GM12878 (cell line): ENCODE measurements at regions not wholly inside any gene's neighbourhood (a gene's known extent, or its start where the extent isn't known, plus 50 kb on each side); places are given as distances from the start of the nearest gene placed in this dataset.

Experiments
- ATAC-seq: fragments of 200-7000 bp; cut with Tn5 transposase; 3 replicates; pipeline ENCODE4 v1.9.1; 2020; ENCODE audit warnings: mild to moderate bottlenecking, moderate library complexity
- BruUV-seq: library from RNA; stranded (reverse); fragments of 400-500 nt; replicated peaks from 2 replicates; lab custom pipeline; 2021; lab: Mats Ljungman, UMichigan
- CTCF ChIA-PET: fragments of 300-600 bp; sonication (Branson Sonifier 250); formaldehyde crosslinking; extraction: SDS; loops from one replicate; lab custom pipeline; 2021; ENCODE audit warnings: inconsistent platforms; lab: Yijun Ruan, JAX
- POLR2A ChIA-PET: fragments of 350-600 bp; formaldehyde crosslinking; extraction: SDS; loops from one replicate; lab custom pipeline; 2021; ENCODE audit warnings: inconsistent platforms; lab: Charles Lee
- RAD21 ChIA-PET: fragments of 300-600 bp; sonication (Branson Sonifier 250); formaldehyde crosslinking; loops from one replicate; lab custom pipeline; 2023; ENCODE audit warnings: antibody characterized with exemption; ENCODE audit not compliant: unreplicated experiment; lab: Charles Lee
- SMC1A ChIA-PET: fragments of 300-600 bp; sonication (Branson Sonifier 250); formaldehyde crosslinking; loops from one replicate; lab custom pipeline; 2023; ENCODE audit not compliant: unreplicated experiment, uncharacterized antibody; lab: Charles Lee
- DNase-seq: peaks from one replicate; pipeline ENCODE4 v3.0.0-alpha.2; 2011; ENCODE audit warnings: low read depth, low spot score
- FAIRE-seq: peaks from 3 replicates; lab custom pipeline; 2011; peaks lifted over from hg19 to GRCh38; lab: Jason Lieb, UNC
- H2AFZ ChIP-seq: 2 replicates; pipeline ENCODE4 v1.6.0; 2011; ENCODE audit warnings: low read depth, low read length, control low read depth; ENCODE audit not compliant: control insufficient read depth
- H3K27ac ChIP-seq: 2 replicates; pipeline ENCODE4 v1.5.1; 2011; ENCODE audit warnings: control low read depth; ENCODE audit not compliant: control insufficient read depth, insufficient read depth
- H3K27me3 ChIP-seq, 2 experiments: replicated peaks in 1 of 2; 2 replicates each; pipeline versions ENCODE4 v1.6.0 to v1.6.1; 2011; ENCODE audit warnings: low read length in 1 of 2; ENCODE audit not compliant: control insufficient read depth in 2 of 2, insufficient read depth in 2 of 2
- H3K36me3 ChIP-seq, 2 experiments: 2 replicates each; pipeline ENCODE4 v1.5.1; 2011; ENCODE audit warnings: low read length in 1 of 2; ENCODE audit not compliant: control insufficient read depth in 2 of 2, insufficient read depth in 2 of 2
- H3K4me1 ChIP-seq: 2 replicates; pipeline ENCODE4 v1.6.1; 2011; ENCODE audit warnings: mild to moderate bottlenecking, low read length, moderate library complexity, mixed read lengths; ENCODE audit not compliant: control insufficient read depth, insufficient read depth
- H3K4me2 ChIP-seq: 2 replicates; pipeline ENCODE4 v1.6.0; 2011; ENCODE audit warnings: control low read depth; ENCODE audit not compliant: control insufficient read depth, insufficient read depth
- H3K4me3 ChIP-seq: fragments of 200-600 bp; sonication (generic); 2 replicates; pipeline ENCODE4 v1.5.1; 2016
- H3K79me2 ChIP-seq: 2 replicates; pipeline ENCODE4 v1.6.0; 2011; ENCODE audit warnings: low read length; ENCODE audit not compliant: control insufficient read depth, insufficient read depth
- H3K9ac ChIP-seq: 2 replicates; pipeline ENCODE4 v1.8.0; 2011; ENCODE audit warnings: low read length, control low read depth, mixed read lengths; ENCODE audit not compliant: control insufficient read depth, insufficient read depth
- H3K9me3 ChIP-seq: replicated peaks from 3 replicates; pipeline ENCODE4 v1.5.1; 2011; ENCODE audit warnings: mild to moderate bottlenecking, low read length; ENCODE audit not compliant: control insufficient read depth, insufficient read depth
- H4K20me1 ChIP-seq: 2 replicates; pipeline ENCODE4 v1.6.0; 2011; ENCODE audit not compliant: control insufficient read depth, insufficient read depth
- DPF2 ChIP-seq: fragments of 450-650 bp; IDR thresholded peaks from 2 replicates; pipeline ENCODE4 v1.6.1; 2017; ENCODE audit warnings: mild to moderate bottlenecking
- IKZF1 ChIP-seq: fragments of 450-650 bp; conservative IDR thresholded peaks from 2 replicates; pipeline ENCODE4 v1.6.1; 2017; ENCODE audit warnings: antibody characterized with exemption, mild to moderate bottlenecking
- LARP7 ChIP-seq: fragments of 450-650 bp; IDR thresholded peaks from 2 replicates; pipeline ENCODE4 v1.6.1; 2017; ENCODE audit warnings: mild to moderate bottlenecking
- MTA2 ChIP-seq: fragments of 450-650 bp; IDR thresholded peaks from 2 replicates; pipeline ENCODE4 v1.6.1; 2016; ENCODE audit warnings: low read depth, mild to moderate bottlenecking, moderate library complexity
- NBN ChIP-seq: fragments of 450-650 bp; IDR thresholded peaks from 2 replicates; pipeline ENCODE4 v1.6.1; 2016
- RAD21 ChIP-seq: IDR thresholded peaks from 2 replicates; pipeline ENCODE4 v1.6.1; 2011; ENCODE audit warnings: mild to moderate bottlenecking, low read depth, low read length, moderate library complexity; ENCODE audit not compliant: insufficient read depth
- RFX5 ChIP-seq: IDR thresholded peaks from 2 replicates; pipeline ENCODE4 v1.6.1; 2011; ENCODE audit warnings: low read depth, low read length, improper control_type of control experiment
- YY1 ChIP-seq: IDR thresholded peaks from 2 replicates; pipeline ENCODE4 v1.6.1; 2011; ENCODE audit warnings: low read depth, mild to moderate bottlenecking, low read length
- WGBS: methylation state at CpG from one replicate; pipeline ENCODE4 v1.1.6; 2016; ENCODE audit warnings: low lambda C conversion rate; ENCODE audit not compliant: insufficient replicate concordance, insufficient coverage; ENCODE audit errors: missing lambda C conversion rate; 5-methylcytosine and 5-hydroxymethylcytosine counted together
- in situ Hi-C: fragments of 300-500 bp; cut with MboI; formaldehyde crosslinking; loops from 9 replicates; pipeline ENCODE4 v1.14.3; 2018; ENCODE audit warnings: mixed read lengths
- intact Hi-C: fragments of 100-400 bp; cut with micrococcal nuclease; formaldehyde crosslinking; loops from one replicate; pipeline ENCODE4 v1.14.2; 2022; ENCODE audit not compliant: unreplicated experiment
- TF ChIP-seq, protein P1 (sequence below): fragments of 450-650 bp; IDR thresholded peaks from 2 replicates; pipeline ENCODE4 v1.6.1; 2017; ENCODE audit warnings: mild to moderate bottlenecking

GRCh38 chr2:126776692-126777619 lies 121.0 kb downstream of the GYPC start (continued):
- TF ChIP-seq RAD21 (peak; percentile 97), YY1 (peak; percentile 38; the same call in 1 of the 2 replicates), IKZF1 (peak; percentile 85), MTA2 (0 out of 2 replicates have a peak, but pooled peaks have one; percentile 19), LARP7 (0 out of 2 replicates have a peak, but pooled peaks have one; percentile 60), RFX5 (no peak), NBN (0 out of 2 replicates have a peak, but pooled peaks have one; percentile 44), DPF2 (peak; percentile 73)
- TF ChIP-seq, protein P1, sequence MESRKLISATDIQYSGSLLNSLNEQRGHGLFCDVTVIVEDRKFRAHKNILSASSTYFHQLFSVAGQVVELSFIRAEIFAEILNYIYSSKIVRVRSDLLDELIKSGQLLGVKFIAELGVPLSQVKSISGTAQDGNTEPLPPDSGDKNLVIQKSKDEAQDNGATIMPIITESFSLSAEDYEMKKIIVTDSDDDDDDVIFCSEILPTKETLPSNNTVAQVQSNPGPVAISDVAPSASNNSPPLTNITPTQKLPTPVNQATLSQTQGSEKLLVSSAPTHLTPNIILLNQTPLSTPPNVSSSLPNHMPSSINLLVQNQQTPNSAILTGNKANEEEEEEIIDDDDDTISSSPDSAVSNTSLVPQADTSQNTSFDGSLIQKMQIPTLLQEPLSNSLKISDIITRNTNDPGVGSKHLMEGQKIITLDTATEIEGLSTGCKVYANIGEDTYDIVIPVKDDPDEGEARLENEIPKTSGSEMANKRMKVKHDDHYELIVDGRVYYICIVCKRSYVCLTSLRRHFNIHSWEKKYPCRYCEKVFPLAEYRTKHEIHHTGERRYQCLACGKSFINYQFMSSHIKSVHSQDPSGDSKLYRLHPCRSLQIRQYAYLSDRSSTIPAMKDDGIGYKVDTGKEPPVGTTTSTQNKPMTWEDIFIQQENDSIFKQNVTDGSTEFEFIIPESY: no peak

DNA sequence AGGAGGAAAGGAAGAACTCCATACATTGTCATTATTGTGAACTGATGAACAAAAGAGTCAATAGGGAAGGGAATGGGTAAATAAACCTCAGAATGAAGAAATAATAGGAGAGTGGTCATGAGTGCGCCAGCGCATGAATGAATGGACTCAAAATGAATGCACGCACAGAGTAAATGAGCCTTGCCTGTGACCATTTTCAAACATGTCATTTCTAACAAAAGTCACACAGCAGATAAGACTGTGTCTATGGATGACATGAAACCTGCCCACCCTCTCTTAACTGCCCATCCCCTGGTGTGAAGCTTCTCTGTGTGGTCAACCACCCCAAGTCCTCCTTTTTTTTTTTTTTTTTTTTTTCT lies 121.1 kb upstream of the TEX51 start:
- CTCF ChIA-PET: interaction anchor here (0.6 to 7.6 kb wide), 7 partner anchors 29 to 1862 kb away, joined by 3 to 124 read pairs (median 12); no protein-coding TSS in a partner anchor
- POLR2A ChIA-PET: interaction anchor here (0.7 kb wide), 1 partner anchor 1981 kb away, joined by 4 read pairs; no protein-coding TSS in a partner anchor
- intact Hi-C loops: loop anchor here (1.0 to 10.0 kb wide), 6 partner anchors 120 to 1973 kb away; partner anchors contain the start of gene GYPC
- H3K79me2 ChIP-seq: no peaks in the 10 kb centered on the region
- SMC1A ChIA-PET: interaction anchor here (0.6 to 6.4 kb wide), 5 partner anchors 42 to 549 kb away, joined by 3 to 58 read pairs (median 4); no protein-coding TSS in a partner anchor
- H3K4me1 ChIP-seq: peaks cover 6% of the 10 kb centered on the region
- ATAC-seq (peak; percentile 21), DNase-seq (no peak), FAIRE-seq (peak; percentile 95)
- H3K27me3 ChIP-seq: no peaks in the 10 kb centered on the region
- no peak overlapping the region for H3K27ac ChIP-seq
- peak overlapping the region; percentile 100 for H3K4me2 ChIP-seq
- 0% methylated on average over 3 of the region's 3 CpGs for WGBS
- RAD21 ChIA-PET: interaction anchor here (0.7 to 5.1 kb wide), 7 partner anchors 7 to 1200 kb away, joined by 3 to 58 read pairs (median 5); no protein-coding TSS in a partner anchor
- H2AFZ ChIP-seq: no peak overlapping the region
- TF ChIP-seq DPF2: no peak
- in situ Hi-C loops: no loop called here
- no peak overlapping the region for H3K9ac ChIP-seq
- H3K36me3 ChIP-seq: no peaks in the 10 kb centered on the region
- H4K20me1 ChIP-seq: no peaks in the 10 kb centered on the region
- H3K9me3 ChIP-seq: no peaks in the 10 kb centered on the region
- H3K4me3 ChIP-seq: no peak overlapping the region
- BruUV-seq: no TSS peak
